Stimulated activated CD8-positive, alpha-beta memory T cell treated with anti-CD3 and anti-CD28 coated beads, Interleukin-4, amount 100 ng/mL, for 1 hour (primary cell): ENCODE measurements at regions not wholly inside any gene's neighbourhood (a gene's known extent, or its start where the extent isn't known, plus 50 kb on each side); places are given as distances from the start of the nearest gene placed in this dataset.
"Not testable (repeated sequence)": the region's sequence is repeated elsewhere in the genome, so short reads cannot be mapped to it uniquely, and the experiment has no call there.

Source experiments
- DNase-seq, 2 donors: peaks; one replicate each; pipeline ENCODE4 v3.0.0-alpha.2; 2020; ENCODE audit warnings: low read depth in 2 of 2, low spot score in 1 of 2

- DNase-seq, result no peak
Observed at GRCh38 chr6:157727629-157728182, 95.3 kb upstream of the SNX9 start.

GRCh38 chr6:157728183-157728881 lies 94.7 kb upstream of the SNX9 start:
- DNase-seq, result no peak

GRCh38 chr6:157731221-157731620 lies 91.8 kb upstream of the SNX9 start:
- DNase-seq, result no peak

- no peak for DNase-seq
Observed at GRCh38 chr6:157732007-157732406, 91.0 kb upstream of the SNX9 start.

- no peak for DNase-seq
Observed at GRCh38 chr6:157732416-157733161, 90.5 kb upstream of the SNX9 start.

GRCh38 chr6:157736555-157736954 lies 86.5 kb upstream of the SNX9 start:
- not testable (repeated sequence) for DNase-seq

- DNase-seq, result no peak
Observed at GRCh38 chr6:157741321-157741947, 81.6 kb upstream of the SNX9 start.

GRCh38 chr6:157741948-157742556 lies 81.0 kb upstream of the SNX9 start:
- no peak for DNase-seq

GRCh38 chr6:157744102-157744601 lies 78.9 kb upstream of the SNX9 start:
- no peak for DNase-seq

- no peak for DNase-seq
Observed at GRCh38 chr6:157746897-157747296, 76.1 kb upstream of the SNX9 start.

- DNase-seq, result no peak
Observed at GRCh38 chr6:157747370-157747769, 75.7 kb upstream of the SNX9 start.

GRCh38 chr6:157748839-157749571 lies 74.0 kb upstream of the SNX9 start:
- no peak for DNase-seq

- not testable (repeated sequence) for DNase-seq
Observed at GRCh38 chr6:157750973-157751372, 72.1 kb upstream of the SNX9 start.

GRCh38 chr6:157751547-157752200 lies 71.4 kb upstream of the SNX9 start:
- DNase-seq, result no peak

- DNase-seq, result not testable (repeated sequence)
Observed at GRCh38 chr6:157752879-157753278, 70.2 kb upstream of the SNX9 start.

- DNase-seq, result no peak
Observed at GRCh38 chr6:157753291-157753690, 69.8 kb upstream of the SNX9 start.

GRCh38 chr6:157753801-157754200 lies 69.2 kb upstream of the SNX9 start:
- DNase-seq, result not testable (repeated sequence)

GRCh38 chr6:157754351-157754750 lies 68.7 kb upstream of the SNX9 start:
- DNase-seq, result no peak

- no peak for DNase-seq
Observed at GRCh38 chr6:157755032-157755745, 67.9 kb upstream of the SNX9 start.
